HL-60 (cell line): ENCODE measurements at regions not wholly inside any gene's neighbourhood (a gene's known extent, or its start where the extent isn't known, plus 50 kb on each side); places are given as distances from the start of the nearest gene placed in this dataset.

ENCODE experiments used
- DNase-seq, 2 experiments: peaks; one replicate each; pipeline ENCODE4 v3.0.0-alpha.2; 2010 to 2020; ENCODE audit warnings: low read depth in 1 of 2, low spot score in 1 of 2
- H3K27ac ChIP-seq: fragments of 250-450 bp; sonication (Bioruptor Pico); replicated peaks from 2 replicates; pipeline ENCODE4 v1.5.1; 2020; ENCODE audit warnings: mild to moderate bottlenecking, moderate library complexity
- H3K27me3 ChIP-seq: fragments of 250-450 bp; sonication (Bioruptor Pico); 2 replicates; pipeline ENCODE4 v1.5.1; 2021; ENCODE audit warnings: mild to moderate bottlenecking, moderate library complexity; ENCODE audit not compliant: insufficient read depth, poor library complexity, severe bottlenecking
- H3K4me3 ChIP-seq: replicated peaks from 2 replicates; pipeline ENCODE4 v1.5.1; 2011; ENCODE audit warnings: mild to moderate bottlenecking, control low read depth, low read length; ENCODE audit not compliant: insufficient read depth
- CTCF ChIP-seq: IDR thresholded peaks from one replicate; pipeline ENCODE4 v1.5.1; 2011; ENCODE audit warnings: low read length, control low read depth, inconsistent platforms; ENCODE audit not compliant: insufficient read depth
- GABPA ChIP-seq: IDR thresholded peaks from 2 replicates; pipeline ENCODE4 v1.6.1; 2012; ENCODE audit warnings: low read depth
- POLR2AphosphoS5 ChIP-seq: IDR thresholded peaks from 2 replicates; pipeline ENCODE4 v1.6.1; 2012; ENCODE audit warnings: low read depth
- SPI1 ChIP-seq: IDR thresholded peaks from 2 replicates; pipeline ENCODE4 v1.6.1; 2012; ENCODE audit warnings: low read depth, mild to moderate bottlenecking, borderline replicate concordance
- TF ChIP-seq, protein P1 (sequence below): IDR thresholded peaks from 2 replicates; pipeline ENCODE4 v1.6.1; 2012; ENCODE audit warnings: low read depth; ENCODE audit not compliant: insufficient replicate concordance

DNA sequence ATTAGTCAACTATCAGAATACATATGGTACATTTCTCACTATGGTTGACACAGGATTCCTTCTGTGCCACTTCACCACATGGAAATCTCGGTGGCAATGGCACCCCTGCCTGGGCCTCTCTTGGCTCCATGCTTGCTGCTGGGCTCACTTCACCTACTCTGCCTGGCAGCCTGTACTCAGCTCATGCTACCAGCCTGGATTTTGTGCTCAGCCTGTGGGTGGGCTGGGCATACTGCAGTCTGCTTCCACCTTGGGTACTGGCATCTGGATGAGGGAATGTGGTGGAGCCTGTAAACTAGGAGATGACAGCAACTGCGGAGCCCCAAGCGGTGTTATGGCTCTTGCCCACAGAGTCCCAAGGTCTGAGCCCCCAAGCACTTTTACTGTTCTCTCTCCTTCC is 604.1 kb downstream of the MTRR start:
- DNase-seq: no peak

DNA sequence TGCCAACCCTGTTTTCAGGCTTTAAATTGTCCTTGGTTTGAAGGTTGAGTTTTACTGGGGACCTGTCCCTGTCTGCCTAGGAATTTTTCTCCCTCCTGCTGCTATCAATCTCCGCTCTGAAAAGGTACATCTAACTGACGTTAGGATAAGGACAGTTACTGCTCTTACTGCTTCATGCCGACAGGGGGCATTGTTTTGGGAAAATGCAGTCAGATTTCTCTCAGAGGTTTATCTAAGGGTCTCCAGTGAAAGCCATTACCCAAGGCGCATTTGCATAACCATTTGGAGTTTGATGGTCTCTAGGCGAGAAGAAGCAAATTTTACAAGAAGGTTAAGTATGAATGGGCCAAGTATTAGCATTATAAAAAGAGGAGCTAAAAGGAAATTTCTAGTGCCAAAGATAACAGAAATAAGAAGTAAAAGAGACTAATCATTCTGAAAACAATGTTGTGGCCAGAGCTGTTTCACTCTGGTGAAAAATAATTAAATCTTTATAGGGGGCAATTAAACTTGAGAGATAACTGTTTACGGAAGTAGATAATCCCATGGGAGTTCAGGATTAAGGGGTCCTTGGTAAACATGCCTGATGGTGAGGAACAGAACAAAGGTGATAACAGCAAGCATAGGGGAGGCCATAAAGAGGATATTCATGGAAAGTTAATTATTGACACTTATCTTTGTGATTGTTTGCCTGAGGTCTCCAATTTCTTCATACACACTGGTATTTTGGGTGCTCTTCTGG is 605.0 kb downstream of the MTRR start:
- TF ChIP-seq CTCF: no peak
- TF ChIP-seq POLR2AphosphoS5: no peak
- no peak for TF ChIP-seq GABPA
- TF ChIP-seq, protein P1, sequence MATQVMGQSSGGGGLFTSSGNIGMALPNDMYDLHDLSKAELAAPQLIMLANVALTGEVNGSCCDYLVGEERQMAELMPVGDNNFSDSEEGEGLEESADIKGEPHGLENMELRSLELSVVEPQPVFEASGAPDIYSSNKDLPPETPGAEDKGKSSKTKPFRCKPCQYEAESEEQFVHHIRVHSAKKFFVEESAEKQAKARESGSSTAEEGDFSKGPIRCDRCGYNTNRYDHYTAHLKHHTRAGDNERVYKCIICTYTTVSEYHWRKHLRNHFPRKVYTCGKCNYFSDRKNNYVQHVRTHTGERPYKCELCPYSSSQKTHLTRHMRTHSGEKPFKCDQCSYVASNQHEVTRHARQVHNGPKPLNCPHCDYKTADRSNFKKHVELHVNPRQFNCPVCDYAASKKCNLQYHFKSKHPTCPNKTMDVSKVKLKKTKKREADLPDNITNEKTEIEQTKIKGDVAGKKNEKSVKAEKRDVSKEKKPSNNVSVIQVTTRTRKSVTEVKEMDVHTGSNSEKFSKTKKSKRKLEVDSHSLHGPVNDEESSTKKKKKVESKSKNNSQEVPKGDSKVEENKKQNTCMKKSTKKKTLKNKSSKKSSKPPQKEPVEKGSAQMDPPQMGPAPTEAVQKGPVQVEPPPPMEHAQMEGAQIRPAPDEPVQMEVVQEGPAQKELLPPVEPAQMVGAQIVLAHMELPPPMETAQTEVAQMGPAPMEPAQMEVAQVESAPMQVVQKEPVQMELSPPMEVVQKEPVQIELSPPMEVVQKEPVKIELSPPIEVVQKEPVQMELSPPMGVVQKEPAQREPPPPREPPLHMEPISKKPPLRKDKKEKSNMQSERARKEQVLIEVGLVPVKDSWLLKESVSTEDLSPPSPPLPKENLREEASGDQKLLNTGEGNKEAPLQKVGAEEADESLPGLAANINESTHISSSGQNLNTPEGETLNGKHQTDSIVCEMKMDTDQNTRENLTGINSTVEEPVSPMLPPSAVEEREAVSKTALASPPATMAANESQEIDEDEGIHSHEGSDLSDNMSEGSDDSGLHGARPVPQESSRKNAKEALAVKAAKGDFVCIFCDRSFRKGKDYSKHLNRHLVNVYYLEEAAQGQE: no peak
- TF ChIP-seq SPI1: no peak
- DNase-seq: no peak
- no peak overlapping the region for H3K4me3 ChIP-seq
- H3K27me3 ChIP-seq: no peaks in the 10 kb centered on the region
- H3K27ac ChIP-seq: no peak overlapping the region

More for the DNA sequence above, 604.1 kb downstream of the MTRR start:
- Histone ChIP-seq H3K4me3 (no peak overlapping the region), H3K27ac (no peak overlapping the region), H3K27me3 (no peaks in the 10 kb centered on the region)
- TF ChIP-seq CTCF (no peak), SPI1 (no peak), GABPA (no peak), POLR2AphosphoS5 (no peak)
- TF ChIP-seq, protein P1: no peak

DNA sequence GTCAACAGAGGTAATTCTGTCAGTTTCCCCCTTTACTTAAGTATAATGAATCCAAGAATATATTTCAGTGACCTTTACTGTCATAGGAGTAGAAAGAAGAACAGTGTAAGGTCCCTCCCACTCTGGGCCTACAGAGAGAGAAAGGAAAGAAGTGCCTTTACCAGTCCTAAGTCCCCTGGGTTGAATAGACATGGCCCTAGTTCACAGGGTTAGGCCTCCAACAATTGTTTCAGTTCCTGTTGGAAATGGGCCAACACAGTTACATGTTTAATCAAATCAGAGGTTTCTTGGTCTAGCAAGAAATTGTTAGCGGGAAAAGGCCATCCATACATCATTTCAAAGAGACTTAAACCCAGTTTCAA is 605.6 kb downstream of the MTRR start:
- TF ChIP-seq, protein P1: no peak
- TF ChIP-seq POLR2AphosphoS5: no peak
- TF ChIP-seq CTCF: no peak
- TF ChIP-seq GABPA: no peak
- TF ChIP-seq SPI1: no peak
- H3K4me3 ChIP-seq: no peak overlapping the region
- H3K27ac ChIP-seq: no peak overlapping the region
- H3K27me3 ChIP-seq: no peaks in the 10 kb centered on the region
- DNase-seq: no peak
